ENCODE measurements at regions not wholly inside any gene's neighbourhood (a gene's known extent, or its start where the extent isn't known, plus 50 kb on each side); places are given as distances from the start of the nearest gene placed in this dataset.
"Not testable (repeated sequence)": the region's sequence is repeated elsewhere in the genome, so short reads cannot be mapped to it uniquely, and the experiment has no call there.

- DNase-seq (ENCODE audit: low read depth in 4 of 4, low spot score in 3 of 4): no peak
Measured at GRCh38 chr4:101670897-101671296, 119.6 kb upstream of the BANK1 start.

DNA sequence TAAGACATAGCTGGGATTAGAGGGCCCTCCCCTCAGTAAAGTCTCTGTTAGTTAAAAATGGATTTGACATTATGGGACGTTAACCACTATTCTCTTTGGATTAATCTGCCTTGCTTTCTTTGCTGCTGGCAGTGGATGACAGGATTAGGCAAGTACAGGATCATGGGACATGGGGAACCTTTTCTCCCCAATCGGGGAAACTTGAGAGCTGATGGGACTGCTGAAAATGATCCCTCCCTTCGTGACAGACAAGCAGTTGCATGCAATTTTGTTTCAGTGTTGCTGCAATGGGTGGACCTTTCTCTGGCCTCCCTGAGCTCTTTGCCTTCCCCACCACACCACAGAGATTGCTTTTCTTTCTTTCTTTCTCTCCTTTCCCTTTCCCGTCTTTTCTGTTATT lies 120.2 kb upstream of the BANK1 start:
- DNase-seq (ENCODE audit: low read depth in 4 of 4, low spot score in 3 of 4): no peak

- no peak for DNase-seq (ENCODE audit: low read depth in 4 of 4, low spot score in 3 of 4)
Measured at GRCh38 chr4:101669832-101670188, 120.7 kb upstream of the BANK1 start.

GRCh38 chr4:101669138-101669831 lies 121.2 kb upstream of the BANK1 start:
- DNase-seq (ENCODE audit: low read depth in 4 of 4, low spot score in 3 of 4): no peak

- no peak for DNase-seq (ENCODE audit: low read depth in 4 of 4, low spot score in 3 of 4)
Measured at GRCh38 chr4:101667348-101667747, 123.2 kb upstream of the BANK1 start.

DNA sequence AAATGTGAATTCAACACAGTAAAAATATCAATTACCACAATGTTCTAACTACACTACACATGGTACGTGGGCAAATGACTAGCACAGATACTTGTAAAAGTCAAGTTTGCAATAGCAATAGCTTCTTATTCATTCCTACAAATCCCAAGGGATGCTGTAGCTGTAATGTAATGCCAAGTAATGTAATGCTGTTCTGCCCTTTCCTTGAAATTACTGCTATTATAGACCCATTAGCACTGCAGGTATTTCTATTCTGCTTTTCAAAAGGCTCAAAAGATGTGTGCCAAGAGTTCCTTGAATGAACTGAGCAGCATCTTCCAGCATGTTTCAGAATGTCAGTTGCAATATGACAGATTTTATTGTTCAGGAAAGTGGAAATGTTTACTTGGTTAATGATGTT lies 129.9 kb upstream of the BANK1 start:
- DNase-seq (ENCODE audit: low read depth in 4 of 4, low spot score in 3 of 4): no peak

DNA sequence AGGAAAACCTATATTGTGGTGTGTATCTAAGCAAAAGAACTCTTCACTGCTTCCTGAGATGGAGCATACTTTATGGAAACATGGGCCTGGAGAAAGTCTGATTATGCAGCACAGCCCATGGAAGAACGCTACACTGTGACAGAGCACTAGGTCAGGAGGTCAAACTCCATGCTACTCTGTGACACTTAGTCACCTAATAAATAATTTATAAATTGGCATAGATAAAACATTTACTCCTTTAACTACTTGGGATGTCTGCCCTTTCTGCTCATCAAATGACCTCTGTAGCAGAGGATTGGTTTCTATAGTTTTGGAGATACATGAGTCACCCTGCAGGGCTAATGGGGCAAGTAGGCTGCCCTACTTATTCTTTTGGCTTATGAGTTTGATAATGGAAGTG lies 134.7 kb upstream of the BANK1 start:
- no peak for DNase-seq (ENCODE audit: low read depth in 4 of 4, low spot score in 3 of 4)

DNA sequence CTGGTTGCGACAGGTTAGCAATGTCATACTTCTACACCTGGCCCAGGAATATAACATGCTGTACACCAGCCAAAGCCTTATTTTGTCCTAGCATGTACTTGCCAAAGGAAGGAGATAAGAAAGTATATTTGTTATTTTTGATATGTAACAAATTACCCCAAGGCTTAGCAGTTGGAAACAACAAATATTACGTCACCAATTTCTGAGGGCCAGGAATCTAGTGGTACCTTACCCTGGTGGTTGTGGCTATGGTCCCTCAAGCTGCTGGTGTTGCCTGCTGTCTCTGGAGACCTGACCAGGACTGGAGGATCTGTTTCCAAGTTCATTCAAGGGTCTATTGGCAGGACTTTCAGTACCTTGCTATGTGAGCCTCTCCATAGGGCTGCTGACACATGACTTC lies 135.5 kb upstream of the BANK1 start:
- DNase-seq (ENCODE audit: low read depth in 4 of 4, low spot score in 3 of 4): no peak

DNA sequence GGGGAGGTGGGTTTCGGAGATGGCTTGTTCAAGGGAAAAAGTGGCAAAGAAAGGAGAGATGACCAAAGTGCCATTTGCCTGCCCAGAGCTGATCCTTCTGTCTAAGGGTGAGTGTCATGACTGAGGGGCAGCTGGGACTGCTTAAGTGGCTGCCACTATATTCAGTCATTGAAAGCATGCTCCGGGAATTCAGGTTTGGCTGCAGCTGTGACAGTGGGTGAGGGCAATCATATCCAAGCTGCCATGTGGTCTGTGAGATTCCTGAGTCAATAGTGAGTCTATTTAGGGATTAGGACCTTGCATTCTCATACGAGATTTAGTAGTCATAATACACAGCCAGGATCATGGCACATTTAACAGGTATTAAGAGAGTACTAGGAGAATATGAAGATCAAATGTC lies 138.8 kb upstream of the BANK1 start:
- DNase-seq (ENCODE audit: low read depth in 4 of 4, low spot score in 3 of 4): no peak

DNA sequence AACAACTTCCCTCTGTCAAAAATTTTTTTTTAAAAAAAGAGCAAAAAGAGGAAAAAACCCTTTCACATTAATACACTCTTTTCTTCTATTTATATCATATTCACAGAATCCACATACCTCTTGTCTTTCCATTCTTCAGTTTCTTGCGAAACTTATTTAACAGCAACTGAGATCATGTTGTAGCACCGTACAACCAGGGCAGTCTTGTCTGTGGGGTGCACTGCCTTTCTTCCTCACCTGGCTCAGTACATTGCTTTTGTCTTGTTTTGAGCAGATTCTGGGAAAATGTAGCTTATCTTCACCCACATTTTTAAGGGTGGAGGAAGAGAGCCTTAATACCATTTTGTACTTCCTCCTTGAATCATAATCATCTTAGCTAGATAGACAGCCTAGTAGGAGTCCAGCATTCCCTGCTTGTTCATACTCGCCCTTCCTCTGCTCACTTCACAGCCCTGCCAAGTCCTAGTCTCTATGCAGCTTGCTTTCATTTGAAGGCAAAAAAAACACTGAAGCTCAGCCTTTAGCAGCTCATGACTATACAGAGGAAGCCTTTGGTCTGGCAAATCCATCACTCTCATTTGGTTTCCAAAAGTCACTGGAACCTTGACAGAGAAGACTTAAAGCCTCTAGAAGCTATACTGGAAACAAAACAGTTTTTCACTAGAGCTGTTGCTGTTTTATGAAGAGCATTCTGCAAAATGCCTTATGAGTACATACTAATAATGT lies 140.6 kb upstream of the BANK1 start:
- no peak for DNase-seq (ENCODE audit: low read depth in 4 of 4, low spot score in 3 of 4)

- no peak for DNase-seq (ENCODE audit: low read depth in 4 of 4, low spot score in 3 of 4)
Measured at GRCh38 chr4:101647710-101648034, 142.9 kb upstream of the BANK1 start.

GRCh38 chr4:101644516-101644915 lies 146.0 kb upstream of the BANK1 start:
- DNase-seq (ENCODE audit: low read depth in 4 of 4, low spot score in 3 of 4): no peak

- DNase-seq (ENCODE audit: low read depth in 4 of 4, low spot score in 3 of 4): no peak
Measured at GRCh38 chr4:101643186-101643837, 147.2 kb upstream of the BANK1 start.

DNA sequence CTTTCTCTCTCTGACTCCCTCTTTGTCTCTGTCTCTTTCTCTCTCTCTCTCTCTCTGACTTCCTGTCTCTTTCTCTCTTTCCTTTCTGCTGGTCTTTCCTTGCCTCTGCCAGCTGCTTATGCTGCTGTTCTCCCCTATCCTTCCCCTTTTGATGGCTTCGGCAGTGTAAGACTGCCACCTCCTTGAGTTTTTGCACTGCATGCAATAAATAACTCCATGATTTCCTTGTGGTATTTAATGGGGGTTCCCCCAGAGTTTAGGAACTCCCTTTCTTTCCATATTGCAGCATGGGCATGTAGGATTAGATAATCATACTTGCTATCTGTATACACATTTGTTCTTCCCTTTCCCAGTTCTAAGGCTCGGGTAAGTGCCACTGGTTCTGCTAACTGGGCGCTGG lies 157.8 kb upstream of the BANK1 start:
- not testable (repeated sequence) for DNase-seq (ENCODE audit: low read depth in 4 of 4, low spot score in 3 of 4)

DNA sequence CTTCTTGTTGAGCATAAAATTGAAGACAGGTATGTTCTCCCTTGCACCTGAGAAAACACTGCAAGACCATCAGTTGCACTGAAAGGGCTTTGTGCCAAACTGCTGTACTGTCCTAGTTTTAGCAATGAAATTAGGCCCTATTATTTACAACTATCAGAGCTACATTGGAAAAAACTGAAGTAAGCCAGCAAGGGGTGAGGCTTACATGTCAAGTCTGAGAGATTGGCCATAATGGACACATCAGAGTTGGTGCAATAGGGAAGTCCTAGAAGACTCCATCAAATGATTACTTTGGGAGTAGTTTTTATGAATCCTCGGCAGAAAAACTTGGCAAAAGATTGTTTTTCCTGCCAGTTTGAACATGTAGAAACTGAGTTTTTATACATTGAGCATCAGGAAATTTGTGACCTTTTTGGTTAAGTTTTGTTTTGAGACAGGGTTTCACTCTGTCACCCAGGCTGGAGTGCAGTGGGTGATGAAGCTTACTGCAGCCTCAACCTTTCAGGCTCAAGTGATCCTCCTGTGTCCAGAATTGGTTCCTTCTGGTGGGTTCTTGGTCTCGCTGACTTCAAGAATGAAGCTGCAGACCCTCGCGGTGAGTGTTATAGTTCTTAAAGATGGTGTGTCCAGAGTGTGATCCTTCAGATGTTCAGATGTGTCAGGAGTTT lies 160.1 kb upstream of the BANK1 start:
- no peak for DNase-seq (ENCODE audit: low read depth in 4 of 4, low spot score in 3 of 4)

DNA sequence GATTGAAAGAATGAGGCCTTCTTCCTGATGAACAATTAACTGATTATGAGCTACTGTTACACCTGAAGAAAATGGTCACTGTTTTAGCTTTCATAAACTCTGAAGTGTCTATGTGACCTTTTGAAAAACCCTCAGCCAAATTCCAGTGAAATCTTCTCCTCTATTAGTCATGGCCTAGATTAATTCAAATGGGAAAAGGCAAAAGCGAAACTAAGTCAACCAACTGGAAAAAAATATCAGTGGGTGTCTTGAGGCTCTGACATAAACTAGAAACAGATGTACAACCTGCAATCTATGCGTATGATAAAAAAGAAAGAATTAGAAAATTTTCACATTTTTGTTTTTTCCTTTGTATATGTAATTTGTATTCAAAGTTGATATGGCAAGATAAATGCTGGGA lies 169.4 kb upstream of the BANK1 start:
- no peak for DNase-seq (ENCODE audit: low read depth in 4 of 4, low spot score in 3 of 4)

GRCh38 chr4:101615652-101616051 lies 174.9 kb upstream of the BANK1 start:
- no peak for DNase-seq (ENCODE audit: low read depth in 4 of 4, low spot score in 3 of 4)

GRCh38 chr4:101606989-101607388 lies 183.5 kb upstream of the BANK1 start:
- DNase-seq (ENCODE audit: low read depth in 4 of 4, low spot score in 3 of 4): not testable (repeated sequence)

- no peak for DNase-seq (ENCODE audit: low read depth in 4 of 4, low spot score in 3 of 4)
Measured at GRCh38 chr4:101604976-101605375, 185.6 kb upstream of the BANK1 start.

DNA sequence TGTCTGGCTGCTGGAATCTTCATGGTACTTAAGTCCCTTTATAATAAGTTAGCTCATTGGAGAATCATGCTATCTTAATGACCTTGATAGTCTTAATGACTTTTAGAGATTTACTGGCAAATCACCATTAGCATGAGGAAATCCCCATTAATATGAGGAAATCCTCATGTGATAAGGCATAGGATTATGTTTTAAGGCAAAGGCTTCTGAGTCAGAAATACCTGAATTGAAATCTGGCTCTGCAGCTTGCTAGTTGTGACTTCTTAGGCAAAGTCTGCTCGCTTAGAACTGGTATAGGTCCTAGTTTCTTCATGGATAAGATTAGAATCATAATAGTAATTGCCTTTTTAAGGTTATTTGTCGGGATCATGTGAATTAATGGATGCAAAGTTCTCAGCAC lies 190.2 kb upstream of the BANK1 start:
- no peak for DNase-seq (ENCODE audit: low read depth in 4 of 4, low spot score in 3 of 4)

- DNase-seq (ENCODE audit: low read depth in 4 of 4, low spot score in 3 of 4): no peak
Measured at GRCh38 chr4:101599620-101600019, 190.9 kb upstream of the BANK1 start.
